A549 (cell line): ENCODE measurements at regions not wholly inside any gene's neighbourhood (a gene's known extent, or its start where the extent isn't known, plus 50 kb on each side); places are given as distances from the start of the nearest gene placed in this dataset.

Experiments used
- CTCF ChIP-seq: fragments of >200 bp; sonication (Bioruptor Twin); formaldehyde crosslinking; IDR thresholded peaks from 3 replicates; pipeline ENCODE4 v1.5.1; 2016
- JUNB ChIP-seq: fragments of >200 bp; sonication (Bioruptor Twin); formaldehyde crosslinking; IDR thresholded peaks from 2 replicates; pipeline ENCODE4 v1.6.1; 2016
- POLR2A ChIP-seq: IDR thresholded peaks from 2 replicates; pipeline ENCODE4 v1.6.1; 2012; ENCODE audit warnings: mild to moderate bottlenecking, low read length
- RCOR1 ChIP-seq: fragments of 150-350 bp; IDR thresholded peaks from 2 replicates; pipeline ENCODE4 v1.6.1; 2014; ENCODE audit warnings: antibody characterized with exemption, low read length, low read depth
- SMC3 ChIP-seq: fragments of >200 bp; sonication (Bioruptor Twin); formaldehyde crosslinking; IDR thresholded peaks from 3 replicates; pipeline ENCODE4 v1.6.1; 2018; ENCODE audit warnings: inconsistent platforms

GRCh38 chr12:58596381-58596780 is 323.9 kb downstream of the LRIG3 start:
- TF ChIP-seq POLR2A (no peak), SMC3 (no peak), CTCF (no peak), JUNB (no peak), RCOR1 (no peak)
